GM12878 (cell line): ENCODE measurements at regions not wholly inside any gene's neighbourhood (a gene's known extent, or its start where the extent isn't known, plus 50 kb on each side); places are given as distances from the start of the nearest gene placed in this dataset.

Experiments
- ATAC-seq: fragments of 200-7000 bp; cut with Tn5 transposase; 3 replicates; pipeline ENCODE4 v1.9.1; 2020; ENCODE audit warnings: mild to moderate bottlenecking, moderate library complexity
- BruUV-seq: library from RNA; stranded (reverse); fragments of 400-500 nt; replicated peaks from 2 replicates; lab custom pipeline; 2021; lab: Mats Ljungman, UMichigan
- CTCF ChIA-PET: fragments of 300-600 bp; sonication (Branson Sonifier 250); formaldehyde crosslinking; extraction: SDS; loops from one replicate; lab custom pipeline; 2021; ENCODE audit warnings: inconsistent platforms; lab: Yijun Ruan, JAX
- POLR2A ChIA-PET: fragments of 350-600 bp; formaldehyde crosslinking; extraction: SDS; loops from one replicate; lab custom pipeline; 2021; ENCODE audit warnings: inconsistent platforms; lab: Charles Lee
- RAD21 ChIA-PET: fragments of 300-600 bp; sonication (Branson Sonifier 250); formaldehyde crosslinking; loops from one replicate; lab custom pipeline; 2023; ENCODE audit warnings: antibody characterized with exemption; ENCODE audit not compliant: unreplicated experiment; lab: Charles Lee
- SMC1A ChIA-PET: fragments of 300-600 bp; sonication (Branson Sonifier 250); formaldehyde crosslinking; loops from one replicate; lab custom pipeline; 2023; ENCODE audit not compliant: unreplicated experiment, uncharacterized antibody; lab: Charles Lee
- DNase-seq: peaks from one replicate; pipeline ENCODE4 v3.0.0-alpha.2; 2011; ENCODE audit warnings: low read depth, low spot score
- FAIRE-seq: peaks from 3 replicates; lab custom pipeline; 2011; peaks lifted over from hg19 to GRCh38; lab: Jason Lieb, UNC
- H2AFZ ChIP-seq: 2 replicates; pipeline ENCODE4 v1.6.0; 2011; ENCODE audit warnings: low read depth, low read length, control low read depth; ENCODE audit not compliant: control insufficient read depth
- H3K27ac ChIP-seq: 2 replicates; pipeline ENCODE4 v1.5.1; 2011; ENCODE audit warnings: control low read depth; ENCODE audit not compliant: control insufficient read depth, insufficient read depth
- H3K27me3 ChIP-seq, 2 experiments: replicated peaks in 1 of 2; 2 replicates each; pipeline versions ENCODE4 v1.6.0 to v1.6.1; 2011; ENCODE audit warnings: low read length in 1 of 2; ENCODE audit not compliant: control insufficient read depth in 2 of 2, insufficient read depth in 2 of 2
- H3K36me3 ChIP-seq, 2 experiments: 2 replicates each; pipeline ENCODE4 v1.5.1; 2011; ENCODE audit warnings: low read length in 1 of 2; ENCODE audit not compliant: control insufficient read depth in 2 of 2, insufficient read depth in 2 of 2
- H3K4me1 ChIP-seq: 2 replicates; pipeline ENCODE4 v1.6.1; 2011; ENCODE audit warnings: mild to moderate bottlenecking, low read length, moderate library complexity, mixed read lengths; ENCODE audit not compliant: control insufficient read depth, insufficient read depth
- H3K4me2 ChIP-seq: 2 replicates; pipeline ENCODE4 v1.6.0; 2011; ENCODE audit warnings: control low read depth; ENCODE audit not compliant: control insufficient read depth, insufficient read depth
- H3K4me3 ChIP-seq: fragments of 200-600 bp; sonication (generic); 2 replicates; pipeline ENCODE4 v1.5.1; 2016
- H3K79me2 ChIP-seq: 2 replicates; pipeline ENCODE4 v1.6.0; 2011; ENCODE audit warnings: low read length; ENCODE audit not compliant: control insufficient read depth, insufficient read depth
- H3K9ac ChIP-seq: 2 replicates; pipeline ENCODE4 v1.8.0; 2011; ENCODE audit warnings: low read length, control low read depth, mixed read lengths; ENCODE audit not compliant: control insufficient read depth, insufficient read depth
- H3K9me3 ChIP-seq: replicated peaks from 3 replicates; pipeline ENCODE4 v1.5.1; 2011; ENCODE audit warnings: mild to moderate bottlenecking, low read length; ENCODE audit not compliant: control insufficient read depth, insufficient read depth
- H4K20me1 ChIP-seq: 2 replicates; pipeline ENCODE4 v1.6.0; 2011; ENCODE audit not compliant: control insufficient read depth, insufficient read depth
- CREB1 ChIP-seq: IDR thresholded peaks from 2 replicates; pipeline ENCODE4 v1.6.1; 2012; ENCODE audit warnings: low read depth, mild to moderate bottlenecking, inconsistent platforms
- CUX1 ChIP-seq: IDR thresholded peaks from 2 replicates; pipeline ENCODE4 v1.6.1; 2012; ENCODE audit warnings: improper control_type of control experiment, low read depth, low read length; ENCODE audit not compliant: insufficient replicate concordance
- JUNB ChIP-seq: IDR thresholded peaks from 2 replicates; pipeline ENCODE4 v1.6.1; 2016; ENCODE audit warnings: antibody characterized with exemption, mild to moderate bottlenecking
- MTA2 ChIP-seq: fragments of 450-650 bp; IDR thresholded peaks from 2 replicates; pipeline ENCODE4 v1.6.1; 2016; ENCODE audit warnings: low read depth, mild to moderate bottlenecking, moderate library complexity
- MTA3 ChIP-seq: IDR thresholded peaks from 2 replicates; pipeline ENCODE4 v1.6.1; 2012; ENCODE audit warnings: low read length, inconsistent platforms, borderline replicate concordance
- NFYA ChIP-seq: IDR thresholded peaks from 2 replicates; pipeline ENCODE4 v1.6.1; 2011; ENCODE audit warnings: low read depth, mild to moderate bottlenecking, low read length, improper control_type of control experiment, borderline replicate concordance
- NFYB ChIP-seq: IDR thresholded peaks from 2 replicates; pipeline ENCODE4 v1.6.1; 2011; ENCODE audit warnings: low read depth, mild to moderate bottlenecking, low read length, improper control_type of control experiment, moderate library complexity; ENCODE audit not compliant: insufficient read depth
- PAX8 ChIP-seq: fragments of 450-650 bp; IDR thresholded peaks from 2 replicates; pipeline ENCODE4 v1.6.1; 2017; ENCODE audit warnings: mild to moderate bottlenecking, moderate library complexity
- POLR2AphosphoS2 ChIP-seq: IDR thresholded peaks from 2 replicates; pipeline ENCODE4 v1.6.1; 2011; ENCODE audit warnings: low read depth, mild to moderate bottlenecking, low read length, improper control_type of control experiment, moderate library complexity
- POU2F2 ChIP-seq: IDR thresholded peaks from 3 replicates; pipeline ENCODE4 v1.6.1; 2011; ENCODE audit warnings: low read depth, mild to moderate bottlenecking, low read length, borderline replicate concordance
- TAF1 ChIP-seq: IDR thresholded peaks from 2 replicates; pipeline ENCODE4 v1.6.1; 2011; ENCODE audit warnings: mild to moderate bottlenecking, low read depth, low read length, borderline replicate concordance
- TARDBP ChIP-seq: IDR thresholded peaks from 2 replicates; pipeline ENCODE4 v1.6.1; 2016; ENCODE audit warnings: borderline replicate concordance
- TCF12 ChIP-seq: IDR thresholded peaks from 2 replicates; pipeline ENCODE4 v1.6.1; 2011; ENCODE audit warnings: low read depth, mild to moderate bottlenecking, low read length
- ZNF24 ChIP-seq: fragments of 450-650 bp; IDR thresholded peaks from 2 replicates; pipeline ENCODE4 v1.6.1; 2017; ENCODE audit warnings: antibody characterized with exemption, mild to moderate bottlenecking
- ZZZ3 ChIP-seq: IDR thresholded peaks from 2 replicates; pipeline ENCODE4 v1.6.1; 2011; ENCODE audit warnings: low read depth; ENCODE audit not compliant: control insufficient read depth, insufficient read length
- WGBS: methylation state at CpG from one replicate; pipeline ENCODE4 v1.1.6; 2016; ENCODE audit warnings: low lambda C conversion rate; ENCODE audit not compliant: insufficient replicate concordance, insufficient coverage; ENCODE audit errors: missing lambda C conversion rate; 5-methylcytosine and 5-hydroxymethylcytosine counted together
- in situ Hi-C: fragments of 300-500 bp; cut with MboI; formaldehyde crosslinking; loops from 9 replicates; pipeline ENCODE4 v1.14.3; 2018; ENCODE audit warnings: mixed read lengths
- intact Hi-C: fragments of 100-400 bp; cut with micrococcal nuclease; formaldehyde crosslinking; loops from one replicate; pipeline ENCODE4 v1.14.2; 2022; ENCODE audit not compliant: unreplicated experiment

- no peak for FAIRE-seq
- in situ Hi-C loops = no loop called here
- POLR2A ChIA-PET = no interaction called here
Measured at GRCh38 chr13:88112526-88112925, 441.4 kb downstream of the SLITRK5 start.

More at GRCh38 chr13:88112526-88112925, 441.4 kb downstream of the SLITRK5 start:
- SMC1A ChIA-PET = no interaction called here
- no peaks in the 10 kb centered on the region for H3K9me3 ChIP-seq
- no peak for TF ChIP-seq TCF12
- TF ChIP-seq PAX8 = no peak
- TF ChIP-seq TARDBP = no peak
- TF ChIP-seq NFYA = no peak
- TF ChIP-seq ZNF24 = no peak
- TF ChIP-seq NFYB = no peak
- TF ChIP-seq MTA3 = no peak
- TF ChIP-seq POLR2AphosphoS2 = no peak
- no peak for TF ChIP-seq MTA2
- TF ChIP-seq CREB1 = no peak
- TF ChIP-seq JUNB = no peak
- TF ChIP-seq TAF1 = no peak
- TF ChIP-seq ZZZ3 = no peak
- TF ChIP-seq POU2F2 = no peak
- no peak for TF ChIP-seq CUX1
- H3K27ac ChIP-seq = no peak overlapping the region
- H3K9ac ChIP-seq = no peak overlapping the region
- no peak overlapping the region for H2AFZ ChIP-seq
- H3K79me2 ChIP-seq = no peaks in the 10 kb centered on the region
- CTCF ChIA-PET = no interaction called here
- no peak overlapping the region for H3K4me2 ChIP-seq
- no peaks in the 10 kb centered on the region for H4K20me1 ChIP-seq
- no peak for ATAC-seq
- no peaks in the 10 kb centered on the region for H3K4me1 ChIP-seq
- WGBS = 10% methylated on average over 3 of the region's 3 CpGs
- no peaks in the 10 kb centered on the region for H3K36me3 ChIP-seq
- intact Hi-C loops = no loop called here
- BruUV-seq = no TSS peak
- no peak overlapping the region for H3K4me3 ChIP-seq
- no peaks in the 10 kb centered on the region for H3K27me3 ChIP-seq
- RAD21 ChIA-PET = no interaction called here
- no peak for DNase-seq
